OCI-LY7 (cell line): ENCODE measurements at regions not wholly inside any gene's neighbourhood (a gene's known extent, or its start where the extent isn't known, plus 50 kb on each side); places are given as distances from the start of the nearest gene placed in this dataset.
"Not testable (repeated sequence)": the region's sequence is repeated elsewhere in the genome, so short reads cannot be mapped to it uniquely, and the experiment has no call there.

Experiments used
- BruUV-seq: library from RNA; stranded (reverse); fragments of 400-500 nt; replicated peaks from 2 replicates; lab custom pipeline; 2021; lab: Mats Ljungman, UMichigan
- CTCF ChIA-PET: fragments of 300-600 bp; sonication (Branson Sonifier 250); formaldehyde crosslinking; loops from one replicate; lab custom pipeline; 2022; ENCODE audit warnings: antibody characterized with exemption; ENCODE audit not compliant: unreplicated experiment; lab: Charles Lee
- POLR2A ChIA-PET: fragments of 300-600 bp; sonication (Branson Sonifier 250); formaldehyde crosslinking; loops from one replicate; lab custom pipeline; 2022; ENCODE audit warnings: antibody characterized with exemption; lab: Charles Lee
- DNase-seq: peaks from one replicate; pipeline ENCODE4 v3.0.0-alpha.2; 2015; ENCODE audit warnings: low spot score
- H2AFZ ChIP-seq: fragments of 200-600 bp; sonication (generic), shearing (Covaris generic); 2 replicates; pipeline ENCODE4 v1.6.1; 2014; ENCODE audit warnings: mild to moderate bottlenecking, antibody characterized with exemption, low read length, moderate library complexity
- H3K27ac ChIP-seq: fragments of 200-600 bp; sonication (generic); 2 replicates; pipeline ENCODE4 v1.5.1; 2014; ENCODE audit warnings: mixed run types, low read depth, mild to moderate bottlenecking, moderate library complexity, low read length, inconsistent platforms; ENCODE audit not compliant: poor library complexity, severe bottlenecking
- H3K36me3 ChIP-seq: fragments of 200-600 bp; sonication (generic); 2 replicates; pipeline ENCODE4 v1.6.1; 2014; ENCODE audit warnings: mild to moderate bottlenecking, antibody characterized with exemption, low read length, moderate library complexity, mixed read lengths; ENCODE audit not compliant: insufficient read depth
- H3K4me1 ChIP-seq: fragments of 200-600 bp; sonication (generic); 2 replicates; pipeline ENCODE4 v1.5.1; 2014; ENCODE audit warnings: mild to moderate bottlenecking, low read length; ENCODE audit not compliant: insufficient read depth, poor library complexity, severe bottlenecking
- H3K4me2 ChIP-seq: fragments of 200-600 bp; sonication (generic); 2 replicates; pipeline ENCODE4 v1.6.1; 2014; ENCODE audit warnings: mild to moderate bottlenecking, low read length
- H3K4me3 ChIP-seq: fragments of 200-600 bp; sonication (generic); 2 replicates; pipeline ENCODE4 v1.5.1; 2014; ENCODE audit warnings: mild to moderate bottlenecking, low read depth, low read length; ENCODE audit not compliant: poor library complexity, severe bottlenecking
- H3K79me2 ChIP-seq: fragments of 200-600 bp; sonication (generic); 2 replicates; pipeline ENCODE4 v1.6.1; 2016; ENCODE audit warnings: low read depth, mild to moderate bottlenecking, low read length, moderate library complexity, mixed read lengths; ENCODE audit not compliant: insufficient read depth
- H3K9me2 ChIP-seq: fragments of 200-600 bp; sonication (generic); 2 replicates; pipeline ENCODE4 v1.6.1; 2016; ENCODE audit warnings: mild to moderate bottlenecking, low read length, mixed read lengths; ENCODE audit not compliant: insufficient read depth
- H3K9me3 ChIP-seq: fragments of 200-600 bp; sonication (generic); 2 replicates; pipeline ENCODE4 v1.6.1; 2014; ENCODE audit warnings: mild to moderate bottlenecking, mixed run types, low read length, mixed read lengths
- H4K20me1 ChIP-seq: fragments of 200-600 bp; sonication (generic); 2 replicates; pipeline ENCODE4 v1.6.1; 2014; ENCODE audit warnings: mild to moderate bottlenecking, antibody characterized with exemption, low read length, moderate library complexity, mixed read lengths; ENCODE audit not compliant: insufficient read depth
- EZH2phosphoT487 ChIP-seq: fragments of 200-600 bp; sonication (generic); IDR thresholded peaks from 2 replicates; pipeline ENCODE4 v1.6.1; 2018; ENCODE audit warnings: low read depth, borderline replicate concordance, mild to moderate bottlenecking, mixed run types, antibody characterized with exemption, low read length, moderate library complexity, mixed read lengths
- intact Hi-C: fragments of 100-400 bp; cut with micrococcal nuclease; formaldehyde crosslinking; loops from one replicate; pipeline ENCODE4 v1.10.0; 2022; ENCODE audit not compliant: unreplicated experiment
- TF ChIP-seq, protein P1 (sequence below): fragments of 200-600 bp; sonication (generic); conservative IDR thresholded peaks from 2 replicates; pipeline ENCODE4 v1.5.1; 2014; ENCODE audit warnings: mild to moderate bottlenecking, antibody characterized with exemption, low read length, moderate library complexity, mixed read lengths

DNA sequence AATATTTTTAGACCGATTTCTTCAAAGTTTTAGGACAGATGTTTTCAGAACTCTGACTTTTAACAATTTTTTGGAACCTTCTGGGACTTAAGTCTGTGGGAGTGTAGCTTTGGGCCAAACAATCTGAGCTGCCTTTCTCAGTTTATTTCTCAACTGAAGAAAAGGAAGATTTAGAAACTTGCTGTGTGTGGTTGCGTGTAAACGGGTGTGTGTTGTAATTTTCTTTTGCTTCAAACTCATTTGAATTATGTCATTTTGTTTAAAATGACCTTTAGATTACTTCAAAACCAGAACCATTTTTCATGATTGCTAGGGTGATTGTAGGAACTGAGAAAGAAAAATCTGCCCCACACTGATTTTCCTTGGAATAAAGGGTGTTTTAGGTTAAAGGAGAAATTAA is 577.7 kb upstream of the GALNTL6 start:
- ChIA-PET CTCF (no interaction called here), POLR2A (no interaction called here)
- no peak overlapping the region for H3K4me3 ChIP-seq
- no TSS peak for BruUV-seq
- H3K9me3 ChIP-seq: no peaks in the 10 kb centered on the region
- H3K79me2 ChIP-seq: no peaks in the 10 kb centered on the region
- H3K4me2 ChIP-seq: no peak overlapping the region
- intact Hi-C loops: no loop called here
- no peak for DNase-seq
- no peaks in the 10 kb centered on the region for H4K20me1 ChIP-seq
- no peak for TF ChIP-seq EZH2phosphoT487
- TF ChIP-seq, protein P1, sequence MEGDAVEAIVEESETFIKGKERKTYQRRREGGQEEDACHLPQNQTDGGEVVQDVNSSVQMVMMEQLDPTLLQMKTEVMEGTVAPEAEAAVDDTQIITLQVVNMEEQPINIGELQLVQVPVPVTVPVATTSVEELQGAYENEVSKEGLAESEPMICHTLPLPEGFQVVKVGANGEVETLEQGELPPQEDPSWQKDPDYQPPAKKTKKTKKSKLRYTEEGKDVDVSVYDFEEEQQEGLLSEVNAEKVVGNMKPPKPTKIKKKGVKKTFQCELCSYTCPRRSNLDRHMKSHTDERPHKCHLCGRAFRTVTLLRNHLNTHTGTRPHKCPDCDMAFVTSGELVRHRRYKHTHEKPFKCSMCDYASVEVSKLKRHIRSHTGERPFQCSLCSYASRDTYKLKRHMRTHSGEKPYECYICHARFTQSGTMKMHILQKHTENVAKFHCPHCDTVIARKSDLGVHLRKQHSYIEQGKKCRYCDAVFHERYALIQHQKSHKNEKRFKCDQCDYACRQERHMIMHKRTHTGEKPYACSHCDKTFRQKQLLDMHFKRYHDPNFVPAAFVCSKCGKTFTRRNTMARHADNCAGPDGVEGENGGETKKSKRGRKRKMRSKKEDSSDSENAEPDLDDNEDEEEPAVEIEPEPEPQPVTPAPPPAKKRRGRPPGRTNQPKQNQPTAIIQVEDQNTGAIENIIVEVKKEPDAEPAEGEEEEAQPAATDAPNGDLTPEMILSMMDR: no peak
- no peaks in the 10 kb centered on the region for H3K36me3 ChIP-seq
- H3K4me1 ChIP-seq: no peaks in the 10 kb centered on the region
- H3K27ac ChIP-seq: no peak overlapping the region
- H3K9me2 ChIP-seq: no peaks in the 10 kb centered on the region
- no peak overlapping the region for H2AFZ ChIP-seq

- CTCF ChIA-PET, intact Hi-C loops, H3K36me3 ChIP-seq, DNase-seq, H3K9me3 ChIP-seq, H3K27ac ChIP-seq, H3K4me2 ChIP-seq, H3K4me3 ChIP-seq, POLR2A ChIA-PET, H2AFZ ChIP-seq, H4K20me1 ChIP-seq, H3K79me2 ChIP-seq, H3K4me1 ChIP-seq, BruUV-seq, H3K9me2 ChIP-seq: not testable (repeated sequence)
These were observed 583.9 kb upstream of the GALNTL6 start for GRCh38 chr4:171229354-171229753.

- H3K27ac ChIP-seq: no peak overlapping the region
- TF ChIP-seq EZH2phosphoT487: no peak
- TF ChIP-seq, protein P1: no peak
- H3K9me2 ChIP-seq: no peaks in the 10 kb centered on the region
- no peaks in the 10 kb centered on the region for H3K79me2 ChIP-seq
- no peaks in the 10 kb centered on the region for H3K36me3 ChIP-seq
- no peaks in the 10 kb centered on the region for H3K9me3 ChIP-seq
- ChIA-PET CTCF (no interaction called here), POLR2A (interaction anchor here (1.3 kb wide), 1 partner anchor 12 kb away, joined by 3 read pairs; no protein-coding TSS in a partner anchor)
- no peaks in the 10 kb centered on the region for H4K20me1 ChIP-seq
- no peak overlapping the region for H2AFZ ChIP-seq
- H3K4me3 ChIP-seq: no peak overlapping the region
- H3K4me2 ChIP-seq: no peak overlapping the region
- no peaks in the 10 kb centered on the region for H3K4me1 ChIP-seq
- intact Hi-C loops: no loop called here
- no TSS peak for BruUV-seq
- no peak for DNase-seq
These were observed 592.0 kb upstream of the GALNTL6 start for GRCh38 chr4:171221181-171221580.
